ENCODE measurements at regions not wholly inside any gene's neighbourhood (a gene's known extent, or its start where the extent isn't known, plus 50 kb on each side); places are given as distances from the start of the nearest gene placed in this dataset.
"Not testable (repeated sequence)": the region's sequence is repeated elsewhere in the genome, so short reads cannot be mapped to it uniquely, and the experiment has no call there.

DNA sequence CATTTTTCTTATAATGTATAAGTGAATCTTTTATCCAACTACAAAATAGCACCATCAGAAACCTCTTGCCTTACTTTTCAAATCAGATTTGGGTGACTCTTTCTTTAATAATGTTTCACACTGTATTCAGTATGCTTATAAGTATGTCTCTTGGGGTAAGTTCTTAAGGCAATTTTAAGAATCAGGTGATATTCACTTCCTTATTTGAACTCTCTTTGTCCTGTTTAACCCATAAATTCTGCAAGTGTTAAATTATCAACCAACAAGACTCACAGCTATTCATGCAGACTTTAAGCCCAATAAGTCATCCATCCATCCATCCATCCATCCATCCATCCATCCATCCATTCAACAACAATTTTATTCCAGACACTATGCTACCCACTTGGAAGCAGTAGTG, 142.7 kb upstream of the FBXL17 start:
- no peak for DNase-seq

DNA sequence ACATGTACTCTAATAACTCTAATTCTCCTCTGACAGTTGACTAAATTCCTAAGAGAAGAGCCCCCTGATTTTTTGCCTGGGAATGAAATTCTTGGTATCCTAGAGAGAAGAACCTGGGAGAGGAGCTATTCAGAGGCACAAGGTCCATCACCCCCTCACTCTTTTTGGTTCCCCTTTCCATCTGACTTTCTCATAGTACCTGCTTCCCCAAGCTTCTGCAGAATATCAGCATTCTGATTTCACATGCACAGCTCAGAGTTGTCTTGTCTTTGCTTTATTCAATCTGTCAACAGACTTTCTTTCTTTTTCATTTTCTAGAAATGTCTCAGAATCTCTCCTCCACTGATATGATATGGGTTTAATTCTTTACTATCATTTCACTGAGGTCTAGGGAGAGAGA, 141.5 kb upstream of the FBXL17 start:
- DNase-seq = no peak

DNA sequence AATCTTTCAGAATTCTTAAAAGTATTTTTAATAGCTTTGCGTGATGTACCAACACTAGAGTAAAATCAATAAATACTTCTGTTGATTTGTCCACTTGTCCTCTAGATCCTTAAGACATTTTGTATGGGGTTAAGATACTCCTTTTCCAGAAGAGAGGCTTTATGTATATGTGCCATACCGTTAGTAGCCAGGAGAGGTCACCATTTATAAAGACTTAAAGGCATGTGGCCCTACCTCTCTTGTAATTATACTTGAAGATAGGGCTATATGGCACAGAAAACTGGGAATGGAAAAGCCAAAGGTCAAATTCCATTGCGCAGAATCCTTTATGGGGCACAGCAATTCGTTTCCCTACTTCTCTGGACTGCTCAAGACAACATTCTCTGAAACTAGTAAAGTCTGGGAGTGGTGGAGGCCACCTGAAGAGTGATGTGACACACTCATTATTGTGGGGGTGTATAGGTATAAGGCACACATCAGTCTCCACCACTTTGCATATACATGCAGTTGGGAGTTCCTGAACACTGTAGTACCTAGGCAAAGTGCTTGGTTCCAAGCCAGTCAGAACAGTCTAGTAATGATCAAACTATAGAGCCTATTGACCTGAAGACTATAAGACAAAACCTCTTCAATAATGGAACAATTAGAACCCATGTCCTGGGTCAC, 140.1 kb upstream of the FBXL17 start:
- DNase-seq = peak in 1 of 2 donors; percentile 42

DNA sequence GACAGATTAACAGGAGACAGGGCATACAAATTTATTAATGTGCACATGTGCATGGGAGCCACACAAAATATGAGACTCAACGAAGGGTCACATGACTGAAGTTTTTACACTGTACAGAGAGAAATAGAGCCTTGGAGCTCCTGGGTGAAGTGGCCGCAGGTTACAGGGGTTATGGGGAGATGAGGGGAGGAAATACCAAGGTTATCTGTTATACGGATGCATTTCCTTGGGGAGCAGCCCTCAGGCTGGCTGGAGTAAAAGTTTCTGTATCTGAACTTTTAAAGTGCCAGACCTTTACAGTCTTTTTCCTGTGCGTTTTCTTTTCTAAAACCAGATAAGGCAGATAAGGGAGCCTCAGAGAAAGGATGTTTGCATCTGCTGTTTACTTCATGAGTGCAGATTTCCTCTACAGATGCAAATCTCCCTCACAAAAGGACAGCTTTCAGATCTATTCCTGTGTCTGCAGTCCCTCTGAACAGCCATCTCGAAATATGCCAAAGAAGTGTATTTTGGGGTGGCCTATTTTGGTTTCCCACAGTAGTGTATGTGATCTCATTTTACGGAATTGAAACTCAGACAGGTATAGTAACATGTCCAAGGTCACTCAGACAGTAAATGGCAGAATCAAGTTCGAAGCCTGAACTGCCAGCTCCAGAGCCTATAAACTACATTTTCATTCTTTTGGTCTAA, 139.3 kb upstream of the FBXL17 start:
- DNase-seq = no peak

- no peak for DNase-seq
These were observed 134.9 kb upstream of the FBXL17 start for GRCh38 chr5:108516785-108517184.

- no peak for DNase-seq
These were observed 133.7 kb upstream of the FBXL17 start for GRCh38 chr5:108515517-108516105.

GRCh38 chr5:108508979-108509378, 127.1 kb upstream of the FBXL17 start:
- no peak for DNase-seq

DNA sequence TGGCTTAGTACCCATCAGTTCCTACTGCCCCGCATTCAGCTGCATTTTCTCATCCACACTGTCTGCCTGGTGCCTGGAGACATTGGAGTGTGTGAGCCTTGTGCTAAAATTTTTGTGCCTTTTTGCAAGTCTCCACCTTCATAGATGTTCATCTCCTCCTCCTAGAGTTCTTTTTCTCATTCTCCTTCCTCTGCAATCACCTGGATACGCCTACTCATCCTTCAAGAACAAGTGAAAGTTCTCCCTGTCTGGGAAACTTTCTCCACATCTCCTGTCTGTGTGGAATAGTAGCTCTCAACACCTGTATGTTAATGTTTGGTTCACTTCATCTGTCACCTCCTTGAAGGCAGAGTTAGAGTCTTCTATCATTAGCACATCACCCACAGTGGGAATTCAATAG, 125.7 kb upstream of the FBXL17 start:
- no peak for DNase-seq

- no peak for DNase-seq
These were observed 123.7 kb upstream of the FBXL17 start for GRCh38 chr5:108505608-108506007.

GRCh38 chr5:108504974-108505373, 123.1 kb upstream of the FBXL17 start:
- no peak for DNase-seq

GRCh38 chr5:108503986-108504385, 122.1 kb upstream of the FBXL17 start:
- no peak for DNase-seq

DNA sequence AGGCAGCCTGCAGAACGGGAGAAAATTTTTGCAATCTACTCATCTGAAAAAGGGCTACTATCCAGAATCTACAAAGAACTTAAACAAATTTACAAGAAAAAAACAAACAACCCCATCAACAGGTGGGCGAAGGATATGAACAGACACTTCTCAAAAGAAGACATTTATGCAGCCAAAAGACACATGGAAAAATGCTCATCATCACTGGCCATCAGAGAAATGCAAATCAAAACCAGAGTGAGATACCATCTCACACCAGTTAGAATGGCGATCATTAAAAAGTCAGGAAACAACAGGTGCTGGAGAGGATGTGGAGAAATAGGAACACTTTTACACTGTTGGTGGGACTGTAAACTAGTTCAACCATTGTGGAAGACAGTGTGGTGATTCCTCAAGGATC, 113.7 kb upstream of the FBXL17 start:
- not testable (repeated sequence) for DNase-seq

DNA sequence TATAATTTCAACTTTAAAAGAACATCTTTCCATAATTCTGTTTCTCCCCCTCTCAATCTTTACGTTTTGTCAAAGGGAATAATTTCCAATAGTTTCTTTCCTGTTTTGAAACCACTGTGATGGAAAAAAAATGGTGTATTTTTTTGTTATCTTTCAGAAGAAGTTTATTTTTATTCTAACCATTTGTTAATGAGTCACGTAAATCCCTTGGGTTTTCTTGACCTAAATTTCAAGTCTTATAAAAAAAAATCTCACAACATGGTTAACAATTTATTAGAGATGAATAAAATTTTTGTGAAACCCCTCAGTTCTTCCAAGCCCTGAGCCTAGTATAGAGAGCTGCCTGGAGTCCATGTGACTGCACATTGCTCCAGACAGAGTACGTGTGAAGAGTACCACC, 106.1 kb upstream of the FBXL17 start:
- no peak for DNase-seq

DNA sequence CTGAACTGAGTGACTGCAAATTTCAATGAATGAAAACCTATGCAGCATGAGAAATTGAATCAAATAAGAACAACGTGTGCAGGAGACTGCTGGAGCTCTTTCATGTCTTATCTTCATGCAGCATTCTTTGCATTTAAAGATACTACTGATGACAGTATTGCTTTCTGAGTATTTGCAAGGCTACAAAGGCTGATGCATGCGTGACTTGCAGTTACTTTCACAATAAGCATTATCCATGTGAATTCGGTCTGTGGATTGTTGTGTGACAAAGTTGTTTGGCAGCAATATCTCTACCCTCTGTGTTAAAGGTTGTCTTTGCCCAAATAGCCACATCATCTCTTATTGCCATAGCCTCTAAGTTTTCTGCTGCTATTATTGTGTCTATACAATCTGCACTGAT, 102.1 kb upstream of the FBXL17 start:
- no peak for DNase-seq

DNA sequence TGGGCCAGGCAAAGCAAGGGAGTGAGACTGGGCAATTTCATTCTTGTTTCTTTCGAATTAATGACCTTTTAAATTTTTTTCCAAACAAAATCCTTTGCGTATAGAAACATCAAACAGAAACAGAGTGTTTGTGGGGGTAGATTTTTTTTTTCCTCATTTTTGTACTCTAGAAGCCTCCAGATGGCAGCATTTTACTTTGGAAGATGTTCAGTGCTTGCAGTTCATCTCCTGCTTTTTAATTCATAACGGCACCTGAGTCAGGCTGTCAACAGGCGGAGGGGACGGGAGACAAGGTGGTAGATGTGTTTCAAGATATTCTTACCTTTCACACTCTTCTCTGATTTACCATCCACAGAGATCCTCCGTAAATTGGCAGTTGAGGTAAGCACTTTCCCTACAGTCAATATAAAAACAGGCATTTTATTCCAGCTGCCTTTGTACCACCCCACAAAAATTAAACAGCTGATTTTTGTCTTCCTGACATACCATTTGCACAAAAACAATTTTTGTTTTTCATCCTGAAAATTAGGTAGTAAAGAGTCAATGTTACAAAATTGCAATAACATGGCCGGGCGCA, 99.5 kb upstream of the FBXL17 start:
- DNase-seq = no peak

DNA sequence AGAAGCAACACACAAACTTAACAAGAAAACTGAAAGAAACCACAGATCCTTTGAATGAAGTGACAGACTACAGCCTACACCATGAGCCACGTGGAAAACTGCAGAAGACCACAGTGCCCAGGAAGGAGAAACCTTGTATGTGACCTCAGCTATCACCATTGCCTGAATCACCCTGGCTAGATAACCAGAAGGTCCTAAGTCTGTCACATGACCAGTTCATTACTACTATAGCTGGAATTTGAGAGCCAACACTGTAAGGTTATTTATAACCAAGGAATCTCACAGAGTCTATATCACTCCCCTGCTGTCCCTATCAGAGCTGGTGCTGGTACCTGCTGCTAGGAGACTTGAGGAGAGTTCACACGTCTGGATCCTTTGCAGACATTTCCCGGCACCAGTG, 90.3 kb upstream of the FBXL17 start:
- DNase-seq = no peak

DNA sequence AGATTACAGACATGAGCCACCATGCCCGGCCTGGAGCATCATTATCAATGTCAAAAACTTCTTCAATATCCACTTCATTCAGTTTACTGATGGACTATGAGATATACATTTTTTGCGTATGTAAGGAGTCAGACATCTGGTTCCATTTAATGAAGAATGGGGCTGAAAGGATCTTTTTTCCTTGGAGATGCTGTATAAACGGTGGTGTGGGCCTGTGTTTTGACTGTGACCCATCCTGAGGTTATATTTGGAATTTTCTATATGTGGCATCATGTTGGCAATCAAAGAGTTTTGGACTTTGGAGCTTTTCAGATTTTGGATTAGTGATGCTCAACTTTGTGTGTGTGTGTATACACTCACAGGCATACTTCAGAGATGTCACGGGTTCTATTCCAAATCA, 85.7 kb upstream of the FBXL17 start:
- DNase-seq = no peak

GRCh38 chr5:108461628-108462367, 79.9 kb upstream of the FBXL17 start:
- no peak for DNase-seq

DNA sequence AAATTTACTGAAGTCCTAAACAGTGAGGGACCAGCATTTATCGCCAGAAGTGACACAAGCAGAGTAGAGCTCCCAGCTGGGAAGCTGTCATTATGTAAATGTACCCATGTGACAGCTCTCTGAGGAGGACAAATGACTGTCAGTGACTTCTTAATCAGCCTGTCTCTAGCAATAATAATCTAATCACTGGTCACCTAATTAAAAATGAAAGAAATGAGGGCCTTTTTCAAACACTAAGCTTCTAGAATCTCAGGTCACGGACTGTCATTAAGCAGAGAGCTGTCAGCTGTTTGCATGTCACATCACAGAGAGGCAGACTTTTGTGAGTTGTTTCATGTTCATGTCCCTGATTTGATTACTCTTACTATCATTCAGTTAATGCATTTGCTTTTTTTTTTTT, 77.9 kb upstream of the FBXL17 start:
- DNase-seq = no peak

DNA sequence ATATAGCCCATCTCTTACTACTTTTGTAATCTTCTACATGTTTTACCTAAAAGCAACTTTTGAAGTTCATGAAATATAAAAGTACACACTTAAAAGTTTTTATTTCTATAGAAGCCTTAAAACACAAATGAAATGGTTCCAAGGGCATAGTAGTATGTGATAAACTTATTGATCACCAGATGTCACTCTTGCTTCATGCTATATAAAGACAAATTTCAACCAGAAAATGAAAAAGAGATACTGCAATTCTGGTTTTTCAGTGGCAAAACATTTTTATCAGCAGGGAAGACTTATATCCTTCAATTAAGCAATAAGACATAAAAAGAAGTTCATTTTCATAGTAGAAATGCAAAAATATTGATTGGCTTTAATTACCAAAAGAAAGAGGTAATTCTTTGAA, 69.4 kb upstream of the FBXL17 start:
- no peak for DNase-seq

- not testable (repeated sequence) for DNase-seq
These were observed 62.2 kb upstream of the FBXL17 start for GRCh38 chr5:108444130-108444529.

- not testable (repeated sequence) for DNase-seq
These were observed 60.3 kb upstream of the FBXL17 start for GRCh38 chr5:108442063-108442651.

GRCh38 chr5:108437425-108437824, 55.5 kb upstream of the FBXL17 start:
- DNase-seq = no peak
